HEK293 (cell line): ENCODE measurements at regions not wholly inside any gene's neighbourhood (a gene's known extent, or its start where the extent isn't known, plus 50 kb on each side); places are given as distances from the start of the nearest gene placed in this dataset.

Experiments used
- CTCF ChIP-seq: fragments of 450-650 bp; formaldehyde crosslinking; IDR thresholded peaks from 2 replicates; pipeline ENCODE4 v1.5.1; 2016; ENCODE audit warnings: missing biosample characterization, missing genetic modification characterization
- GLIS1 ChIP-seq: fragments of 450-650 bp; formaldehyde crosslinking; IDR thresholded peaks from 2 replicates; pipeline ENCODE4 v1.5.1; 2016; ENCODE audit warnings: missing biosample characterization, missing genetic modification characterization
- PBX3 ChIP-seq: sonication (generic); formaldehyde crosslinking; IDR thresholded peaks from 2 replicates; pipeline ENCODE4 v1.8.1; 2022; ENCODE audit warnings: mild to moderate bottlenecking, moderate library complexity, missing genetic modification reagents
- REPIN1 ChIP-seq: fragments of 450-650 bp; formaldehyde crosslinking; IDR thresholded peaks from 2 replicates; pipeline ENCODE4 v1.5.1; 2017; ENCODE audit warnings: missing biosample characterization, missing genetic modification characterization, low read depth
- TCF7L2 ChIP-seq: IDR thresholded peaks from 2 replicates; pipeline ENCODE4 v1.6.1; 2011; ENCODE audit warnings: low read depth, mild to moderate bottlenecking, inconsistent platforms, low read length, moderate library complexity, borderline replicate concordance
- YY1 ChIP-seq: fragments of 450-650 bp; formaldehyde crosslinking; IDR thresholded peaks from 2 replicates; pipeline ENCODE4 v1.5.1; 2018; ENCODE audit warnings: missing biosample characterization, missing genetic modification characterization
- ZBTB1 ChIP-seq: fragments of 450-650 bp; formaldehyde crosslinking; IDR thresholded peaks from 2 replicates; pipeline ENCODE4 v1.5.1; 2016; ENCODE audit warnings: missing biosample characterization, missing genetic modification characterization
- ZNF211 ChIP-seq: fragments of 450-650 bp; formaldehyde crosslinking; IDR thresholded peaks from 2 replicates; pipeline ENCODE4 v1.5.1; 2016; ENCODE audit warnings: low read depth, missing biosample characterization, missing genetic modification characterization
- ZNF24 ChIP-seq: fragments of 450-650 bp; formaldehyde crosslinking; IDR thresholded peaks from 2 replicates; pipeline ENCODE4 v1.5.1; 2016; ENCODE audit warnings: missing biosample characterization, missing genetic modification characterization
- ZNF530 ChIP-seq: fragments of 450-650 bp; formaldehyde crosslinking; IDR thresholded peaks from 2 replicates; pipeline ENCODE4 v1.5.1; 2016; ENCODE audit warnings: low read depth, missing biosample characterization, missing genetic modification characterization
- ZNF707 ChIP-seq: fragments of 450-650 bp; formaldehyde crosslinking; IDR thresholded peaks from 2 replicates; pipeline ENCODE4 v1.5.1; 2016; ENCODE audit warnings: missing biosample characterization, missing genetic modification characterization
- TF ChIP-seq, protein P1 (sequence below): fragments of 450-650 bp; formaldehyde crosslinking; IDR thresholded peaks from 2 replicates; pipeline ENCODE4 v1.5.1; 2016; ENCODE audit warnings: missing biosample characterization, missing genetic modification characterization, borderline replicate concordance
- TF ChIP-seq, protein P2 (sequence below): fragments of 450-650 bp; formaldehyde crosslinking; IDR thresholded peaks from 2 replicates; pipeline ENCODE4 v1.5.1; 2016; ENCODE audit warnings: missing biosample characterization, missing genetic modification characterization, borderline replicate concordance
- TF ChIP-seq, protein P3 (sequence below): fragments of 450-650 bp; formaldehyde crosslinking; IDR thresholded peaks from 2 replicates; pipeline ENCODE4 v1.5.1; 2016; ENCODE audit warnings: missing biosample characterization, missing genetic modification characterization

GRCh38 chr14:58919217-58919616, 269.2 kb upstream of the DAAM1 start:
- TF ChIP-seq, protein P1, sequence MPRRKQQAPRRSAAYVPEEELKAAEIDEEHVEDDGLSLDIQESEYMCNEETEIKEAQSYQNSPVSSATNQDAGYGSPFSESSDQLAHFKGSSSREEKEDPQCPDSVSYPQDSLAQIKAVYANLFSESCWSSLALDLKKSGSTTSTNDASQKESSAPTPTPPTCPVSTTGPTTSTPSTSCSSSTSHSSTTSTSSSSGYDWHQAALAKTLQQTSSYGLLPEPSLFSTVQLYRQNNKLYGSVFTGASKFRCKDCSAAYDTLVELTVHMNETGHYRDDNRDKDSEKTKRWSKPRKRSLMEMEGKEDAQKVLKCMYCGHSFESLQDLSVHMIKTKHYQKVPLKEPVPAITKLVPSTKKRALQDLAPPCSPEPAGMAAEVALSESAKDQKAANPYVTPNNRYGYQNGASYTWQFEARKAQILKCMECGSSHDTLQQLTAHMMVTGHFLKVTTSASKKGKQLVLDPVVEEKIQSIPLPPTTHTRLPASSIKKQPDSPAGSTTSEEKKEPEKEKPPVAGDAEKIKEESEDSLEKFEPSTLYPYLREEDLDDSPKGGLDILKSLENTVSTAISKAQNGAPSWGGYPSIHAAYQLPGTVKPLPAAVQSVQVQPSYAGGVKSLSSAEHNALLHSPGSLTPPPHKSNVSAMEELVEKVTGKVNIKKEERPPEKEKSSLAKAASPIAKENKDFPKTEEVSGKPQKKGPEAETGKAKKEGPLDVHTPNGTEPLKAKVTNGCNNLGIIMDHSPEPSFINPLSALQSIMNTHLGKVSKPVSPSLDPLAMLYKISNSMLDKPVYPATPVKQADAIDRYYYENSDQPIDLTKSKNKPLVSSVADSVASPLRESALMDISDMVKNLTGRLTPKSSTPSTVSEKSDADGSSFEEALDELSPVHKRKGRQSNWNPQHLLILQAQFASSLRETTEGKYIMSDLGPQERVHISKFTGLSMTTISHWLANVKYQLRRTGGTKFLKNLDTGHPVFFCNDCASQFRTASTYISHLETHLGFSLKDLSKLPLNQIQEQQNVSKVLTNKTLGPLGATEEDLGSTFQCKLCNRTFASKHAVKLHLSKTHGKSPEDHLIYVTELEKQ (tag by site-specific recombination), result no peak
- TF ChIP-seq ZNF530 (tag by site-specific recombination) (no peak), YY1 (tag by site-specific recombination) (no peak), ZNF24 (tag by site-specific recombination) (no peak), CTCF (tag by site-specific recombination) (no peak), TCF7L2 (no peak), ZBTB1 (tag by site-specific recombination) (no peak), ZNF707 (no peak), REPIN1 (tag by site-specific recombination) (no peak), PBX3 (CRISPR knock-in tag) (no peak), GLIS1 (tag by site-specific recombination) (no peak), ZNF211 (no peak)
- TF ChIP-seq, protein P2, sequence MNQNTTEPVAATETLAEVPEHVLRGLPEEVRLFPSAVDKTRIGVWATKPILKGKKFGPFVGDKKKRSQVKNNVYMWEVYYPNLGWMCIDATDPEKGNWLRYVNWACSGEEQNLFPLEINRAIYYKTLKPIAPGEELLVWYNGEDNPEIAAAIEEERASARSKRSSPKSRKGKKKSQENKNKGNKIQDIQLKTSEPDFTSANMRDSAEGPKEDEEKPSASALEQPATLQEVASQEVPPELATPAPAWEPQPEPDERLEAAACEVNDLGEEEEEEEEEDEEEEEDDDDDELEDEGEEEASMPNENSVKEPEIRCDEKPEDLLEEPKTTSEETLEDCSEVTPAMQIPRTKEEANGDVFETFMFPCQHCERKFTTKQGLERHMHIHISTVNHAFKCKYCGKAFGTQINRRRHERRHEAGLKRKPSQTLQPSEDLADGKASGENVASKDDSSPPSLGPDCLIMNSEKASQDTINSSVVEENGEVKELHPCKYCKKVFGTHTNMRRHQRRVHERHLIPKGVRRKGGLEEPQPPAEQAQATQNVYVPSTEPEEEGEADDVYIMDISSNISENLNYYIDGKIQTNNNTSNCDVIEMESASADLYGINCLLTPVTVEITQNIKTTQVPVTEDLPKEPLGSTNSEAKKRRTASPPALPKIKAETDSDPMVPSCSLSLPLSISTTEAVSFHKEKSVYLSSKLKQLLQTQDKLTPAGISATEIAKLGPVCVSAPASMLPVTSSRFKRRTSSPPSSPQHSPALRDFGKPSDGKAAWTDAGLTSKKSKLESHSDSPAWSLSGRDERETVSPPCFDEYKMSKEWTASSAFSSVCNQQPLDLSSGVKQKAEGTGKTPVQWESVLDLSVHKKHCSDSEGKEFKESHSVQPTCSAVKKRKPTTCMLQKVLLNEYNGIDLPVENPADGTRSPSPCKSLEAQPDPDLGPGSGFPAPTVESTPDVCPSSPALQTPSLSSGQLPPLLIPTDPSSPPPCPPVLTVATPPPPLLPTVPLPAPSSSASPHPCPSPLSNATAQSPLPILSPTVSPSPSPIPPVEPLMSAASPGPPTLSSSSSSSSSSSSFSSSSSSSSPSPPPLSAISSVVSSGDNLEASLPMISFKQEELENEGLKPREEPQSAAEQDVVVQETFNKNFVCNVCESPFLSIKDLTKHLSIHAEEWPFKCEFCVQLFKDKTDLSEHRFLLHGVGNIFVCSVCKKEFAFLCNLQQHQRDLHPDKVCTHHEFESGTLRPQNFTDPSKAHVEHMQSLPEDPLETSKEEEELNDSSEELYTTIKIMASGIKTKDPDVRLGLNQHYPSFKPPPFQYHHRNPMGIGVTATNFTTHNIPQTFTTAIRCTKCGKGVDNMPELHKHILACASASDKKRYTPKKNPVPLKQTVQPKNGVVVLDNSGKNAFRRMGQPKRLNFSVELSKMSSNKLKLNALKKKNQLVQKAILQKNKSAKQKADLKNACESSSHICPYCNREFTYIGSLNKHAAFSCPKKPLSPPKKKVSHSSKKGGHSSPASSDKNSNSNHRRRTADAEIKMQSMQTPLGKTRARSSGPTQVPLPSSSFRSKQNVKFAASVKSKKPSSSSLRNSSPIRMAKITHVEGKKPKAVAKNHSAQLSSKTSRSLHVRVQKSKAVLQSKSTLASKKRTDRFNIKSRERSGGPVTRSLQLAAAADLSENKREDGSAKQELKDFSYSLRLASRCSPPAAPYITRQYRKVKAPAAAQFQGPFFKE, result no peak
- TF ChIP-seq, protein P3, sequence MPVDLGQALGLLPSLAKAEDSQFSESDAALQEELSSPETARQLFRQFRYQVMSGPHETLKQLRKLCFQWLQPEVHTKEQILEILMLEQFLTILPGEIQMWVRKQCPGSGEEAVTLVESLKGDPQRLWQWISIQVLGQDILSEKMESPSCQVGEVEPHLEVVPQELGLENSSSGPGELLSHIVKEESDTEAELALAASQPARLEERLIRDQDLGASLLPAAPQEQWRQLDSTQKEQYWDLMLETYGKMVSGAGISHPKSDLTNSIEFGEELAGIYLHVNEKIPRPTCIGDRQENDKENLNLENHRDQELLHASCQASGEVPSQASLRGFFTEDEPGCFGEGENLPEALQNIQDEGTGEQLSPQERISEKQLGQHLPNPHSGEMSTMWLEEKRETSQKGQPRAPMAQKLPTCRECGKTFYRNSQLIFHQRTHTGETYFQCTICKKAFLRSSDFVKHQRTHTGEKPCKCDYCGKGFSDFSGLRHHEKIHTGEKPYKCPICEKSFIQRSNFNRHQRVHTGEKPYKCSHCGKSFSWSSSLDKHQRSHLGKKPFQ, result no peak
